22Rv1 (cell line): ENCODE measurements at regions not wholly inside any gene's neighbourhood (a gene's known extent, or its start where the extent isn't known, plus 50 kb on each side); places are given as distances from the start of the nearest gene placed in this dataset.

Experiments used
- H3K27ac ChIP-seq: fragments of 450-650 bp; 2 replicates; pipeline ENCODE4 v1.5.1; 2017
- CTCF ChIP-seq: fragments of 450-650 bp; IDR thresholded peaks from 2 replicates; pipeline ENCODE4 v1.5.1; 2017; ENCODE audit warnings: mild to moderate bottlenecking
- ZFX ChIP-seq: fragments of 450-650 bp; IDR thresholded peaks from 2 replicates; pipeline ENCODE4 v1.6.1; 2017; ENCODE audit warnings: antibody characterized with exemption, borderline replicate concordance

GRCh38 chr4:23986270-23986669 is 96.4 kb upstream of the PPARGC1A start:
- TF ChIP-seq ZFX (no peak), CTCF (no peak)
- no peak overlapping the region for H3K27ac ChIP-seq

GRCh38 chr4:23981328-23981727 is 91.5 kb upstream of the PPARGC1A start:
- TF ChIP-seq ZFX (no peak), CTCF (no peak)
- H3K27ac ChIP-seq: no peak overlapping the region

GRCh38 chr4:23979534-23979933 is 89.7 kb upstream of the PPARGC1A start:
- no peak for TF ChIP-seq CTCF
- TF ChIP-seq ZFX: no peak
- no peak overlapping the region for H3K27ac ChIP-seq

GRCh38 chr4:23978002-23978401 is 88.2 kb upstream of the PPARGC1A start:
- H3K27ac ChIP-seq: no peak overlapping the region
- no peak for TF ChIP-seq CTCF
- no peak for TF ChIP-seq ZFX

GRCh38 chr4:23976423-23976822 is 86.6 kb upstream of the PPARGC1A start:
- no peak for TF ChIP-seq CTCF

GRCh38 chr4:23973308-23973855 is 83.5 kb upstream of the PPARGC1A start:
- H3K27ac ChIP-seq: no peak overlapping the region
- no peak for TF ChIP-seq CTCF

More at GRCh38 chr4:23976423-23976822, 86.6 kb upstream of the PPARGC1A start:
- no peak overlapping the region for H3K27ac ChIP-seq

- no peak overlapping the region for H3K27ac ChIP-seq
- TF ChIP-seq CTCF (no peak), ZFX (no peak)
Measured at GRCh38 chr4:23972805-23973204, 83.0 kb upstream of the PPARGC1A start.
